ENCODE measurements at regions not wholly inside any gene's neighbourhood (a gene's known extent, or its start where the extent isn't known, plus 50 kb on each side); places are given as distances from the start of the nearest gene placed in this dataset.

- Mint-ChIP-seq H3K9me3 (no peaks in the 10 kb centered on the region), H3K4me1 (no peaks in the 10 kb centered on the region), H3K27ac (no peak overlapping the region), H3K27me3 (peaks cover 9% of the 10 kb centered on the region), H3K36me3 (no peaks in the 10 kb centered on the region), H3K4me3 (no peak overlapping the region)
- no peak for ATAC-seq
Observed at GRCh38 chr5:66327008-66327407, 182.9 kb downstream of the SREK1 start.

- ATAC-seq, result no peak
- no peaks in the 10 kb centered on the region for H3K4me1 Mint-ChIP-seq
- H3K36me3 Mint-ChIP-seq, result no peaks in the 10 kb centered on the region
- H3K27ac Mint-ChIP-seq, result no peak overlapping the region
- H3K9me3 Mint-ChIP-seq, result no peaks in the 10 kb centered on the region
- H3K27me3 Mint-ChIP-seq, result no peaks in the 10 kb centered on the region
- H3K4me3 Mint-ChIP-seq, result no peak overlapping the region
Observed at GRCh38 chr5:66329078-66329477, 185.0 kb downstream of the SREK1 start.

- no peaks in the 10 kb centered on the region for H3K36me3 Mint-ChIP-seq
- no peak overlapping the region for H3K27ac Mint-ChIP-seq
- H3K27me3 Mint-ChIP-seq, result peaks cover 23% of the 10 kb centered on the region
- no peak overlapping the region for H3K4me3 Mint-ChIP-seq
- ATAC-seq, result no peak
- no peaks in the 10 kb centered on the region for H3K9me3 Mint-ChIP-seq
- H3K4me1 Mint-ChIP-seq, result no peaks in the 10 kb centered on the region
Observed at GRCh38 chr5:66333192-66333591, 189.1 kb downstream of the SREK1 start.

GRCh38 chr5:66337626-66338226 lies 193.6 kb downstream of the SREK1 start:
- no peak for ATAC-seq
- Mint-ChIP-seq H3K9me3 (no peaks in the 10 kb centered on the region), H3K4me1 (no peaks in the 10 kb centered on the region), H3K36me3 (no peaks in the 10 kb centered on the region), H3K27me3 (peaks cover 23% of the 10 kb centered on the region), H3K4me3 (no peak overlapping the region), H3K27ac (no peak overlapping the region)

- Mint-ChIP-seq H3K9me3 (no peaks in the 10 kb centered on the region), H3K27ac (no peak overlapping the region), H3K36me3 (no peaks in the 10 kb centered on the region), H3K27me3 (peaks cover 23% of the 10 kb centered on the region), H3K4me1 (no peaks in the 10 kb centered on the region), H3K4me3 (no peak overlapping the region)
- no peak for ATAC-seq
Observed at GRCh38 chr5:66338828-66339227, 194.7 kb downstream of the SREK1 start.

GRCh38 chr5:66339896-66340295 lies 195.8 kb downstream of the SREK1 start:
- Mint-ChIP-seq H3K36me3 (no peaks in the 10 kb centered on the region), H3K4me3 (no peak overlapping the region), H3K9me3 (no peaks in the 10 kb centered on the region), H3K27me3 (peaks cover 19% of the 10 kb centered on the region), H3K4me1 (no peaks in the 10 kb centered on the region), H3K27ac (no peak overlapping the region)
- ATAC-seq, result no peak

- Mint-ChIP-seq H3K27me3 (peaks cover 11% of the 10 kb centered on the region), H3K4me3 (no peak overlapping the region), H3K36me3 (no peaks in the 10 kb centered on the region), H3K4me1 (no peaks in the 10 kb centered on the region), H3K9me3 (no peaks in the 10 kb centered on the region), H3K27ac (no peak overlapping the region)
- ATAC-seq, result no peak
Observed at GRCh38 chr5:66340786-66341185, 196.7 kb downstream of the SREK1 start.

- Mint-ChIP-seq H3K4me1 (no peaks in the 10 kb centered on the region), H3K27me3 (peaks cover 17% of the 10 kb centered on the region), H3K9me3 (no peaks in the 10 kb centered on the region)
Observed at GRCh38 chr5:66342341-66342880, 198.3 kb downstream of the SREK1 start.

GRCh38 chr5:66343370-66344071 lies 199.4 kb downstream of the SREK1 start:
- Mint-ChIP-seq H3K4me3 (no peak overlapping the region), H3K36me3 (no peaks in the 10 kb centered on the region)

More at GRCh38 chr5:66342341-66342880, 198.3 kb downstream of the SREK1 start:
- Mint-ChIP-seq H3K36me3 (no peaks in the 10 kb centered on the region), H3K27ac (no peak overlapping the region), H3K4me3 (no peak overlapping the region)
- ATAC-seq, result no peak

GRCh38 chr5:66344544-66344943 lies 200.4 kb downstream of the SREK1 start:
- Mint-ChIP-seq H3K36me3 (no peaks in the 10 kb centered on the region), H3K27ac (no peak overlapping the region), H3K27me3 (peaks cover 9% of the 10 kb centered on the region), H3K4me1 (no peaks in the 10 kb centered on the region), H3K4me3 (no peak overlapping the region), H3K9me3 (no peaks in the 10 kb centered on the region)
- ATAC-seq, result no peak

More at GRCh38 chr5:66343370-66344071, 199.4 kb downstream of the SREK1 start:
- no peaks in the 10 kb centered on the region for H3K4me1 Mint-ChIP-seq
- peaks cover 9% of the 10 kb centered on the region for H3K27me3 Mint-ChIP-seq
- no peak overlapping the region for H3K27ac Mint-ChIP-seq
- no peaks in the 10 kb centered on the region for H3K9me3 Mint-ChIP-seq
- no peak for ATAC-seq

GRCh38 chr5:66345281-66345680 lies 201.2 kb downstream of the SREK1 start:
- H3K27ac Mint-ChIP-seq, result no peak overlapping the region
- no peaks in the 10 kb centered on the region for H3K4me1 Mint-ChIP-seq
- no peaks in the 10 kb centered on the region for H3K9me3 Mint-ChIP-seq

GRCh38 chr5:66346869-66347268 lies 202.8 kb downstream of the SREK1 start:
- Mint-ChIP-seq H3K4me3 (no peak overlapping the region), H3K27me3 (peaks cover 9% of the 10 kb centered on the region), H3K27ac (no peak overlapping the region), H3K4me1 (peaks cover 6% of the 10 kb centered on the region), H3K36me3 (no peaks in the 10 kb centered on the region), H3K9me3 (no peaks in the 10 kb centered on the region)
- no peak for ATAC-seq

More at GRCh38 chr5:66345281-66345680, 201.2 kb downstream of the SREK1 start:
- no peak for ATAC-seq
- H3K36me3 Mint-ChIP-seq, result no peaks in the 10 kb centered on the region
- no peak overlapping the region for H3K4me3 Mint-ChIP-seq
- H3K27me3 Mint-ChIP-seq, result peaks cover 9% of the 10 kb centered on the region

GRCh38 chr5:66348387-66349125 lies 204.5 kb downstream of the SREK1 start:
- Mint-ChIP-seq H3K4me1 (peaks cover 11% of the 10 kb centered on the region), H3K27ac (no peak overlapping the region), H3K9me3 (no peaks in the 10 kb centered on the region), H3K27me3 (peaks cover 9% of the 10 kb centered on the region), H3K4me3 (no peak overlapping the region), H3K36me3 (no peaks in the 10 kb centered on the region)
- no peak for ATAC-seq

- no peaks in the 10 kb centered on the region for H3K9me3 Mint-ChIP-seq
- ATAC-seq, result peak; percentile 66
- H3K4me3 Mint-ChIP-seq, result no peak overlapping the region
- H3K4me1 Mint-ChIP-seq, result peaks cover 11% of the 10 kb centered on the region
- peaks cover 22% of the 10 kb centered on the region for H3K27me3 Mint-ChIP-seq
- no peaks in the 10 kb centered on the region for H3K36me3 Mint-ChIP-seq
- no peak overlapping the region for H3K27ac Mint-ChIP-seq
Observed at GRCh38 chr5:66351813-66352212, 207.7 kb downstream of the SREK1 start.

- Mint-ChIP-seq H3K27me3 (peaks cover 17% of the 10 kb centered on the region), H3K27ac (no peak overlapping the region), H3K4me1 (peaks cover 11% of the 10 kb centered on the region)
Observed at GRCh38 chr5:66353186-66353585, 209.1 kb downstream of the SREK1 start.

More at GRCh38 chr5:66353186-66353585, 209.1 kb downstream of the SREK1 start:
- ATAC-seq, result no peak
- no peaks in the 10 kb centered on the region for H3K36me3 Mint-ChIP-seq
- H3K9me3 Mint-ChIP-seq, result no peaks in the 10 kb centered on the region
- H3K4me3 Mint-ChIP-seq, result no peak overlapping the region

Data from stimulated activated memory B cell treated with anti-CD40 and anti-IgM and Interleukin-4, amounts not matched to agents 10 μg/mL and 1 μg/mL and 100 μg/mL, for 72 hours (primary cell).